HG02870 (cell line): ENCODE measurements at regions not wholly inside any gene's neighbourhood (a gene's known extent, or its start where the extent isn't known, plus 50 kb on each side); places are given as distances from the start of the nearest gene placed in this dataset.
"Not testable (repeated sequence)": the region's sequence is repeated elsewhere in the genome, so short reads cannot be mapped to it uniquely, and the experiment has no call there.

Source experiments
- ATAC-seq: cut with Tn5 transposase; IDR thresholded peaks from one replicate; pipeline ENCODE4 v1.9.1; 2021; ENCODE audit warnings: mild to moderate bottlenecking, moderate library complexity; ENCODE audit not compliant: unreplicated experiment

GRCh38 chr9:73969936-73970335 lies 527.2 kb upstream of the RORB start:
- no peak for ATAC-seq

- ATAC-seq = not testable (repeated sequence)
These were observed 520.7 kb upstream of the RORB start for GRCh38 chr9:73976424-73976823.

GRCh38 chr9:73979894-73980264 lies 517.3 kb upstream of the RORB start:
- ATAC-seq = no peak

- ATAC-seq = no peak
These were observed 516.4 kb upstream of the RORB start for GRCh38 chr9:73980754-73981153.

GRCh38 chr9:73981405-73981804 lies 515.7 kb upstream of the RORB start:
- no peak for ATAC-seq

GRCh38 chr9:73995836-73996235 lies 501.3 kb upstream of the RORB start:
- no peak for ATAC-seq

GRCh38 chr9:73996844-73997243 lies 500.3 kb upstream of the RORB start:
- no peak for ATAC-seq

- no peak for ATAC-seq
These were observed 495.8 kb upstream of the RORB start for GRCh38 chr9:74001382-74001781.

- no peak for ATAC-seq
These were observed 490.2 kb upstream of the RORB start for GRCh38 chr9:74006935-74007334.

- no peak for ATAC-seq
These were observed 489.3 kb upstream of the RORB start for GRCh38 chr9:74007833-74008232.

GRCh38 chr9:74016004-74016403 lies 481.1 kb upstream of the RORB start:
- no peak for ATAC-seq

GRCh38 chr9:74025402-74025925 lies 471.7 kb upstream of the RORB start:
- ATAC-seq = no peak

GRCh38 chr9:74032421-74032820 lies 464.7 kb upstream of the RORB start:
- ATAC-seq = no peak

GRCh38 chr9:74035786-74036185 lies 461.3 kb upstream of the RORB start:
- no peak for ATAC-seq

GRCh38 chr9:74036549-74037231 lies 460.4 kb upstream of the RORB start:
- no peak for ATAC-seq

GRCh38 chr9:74037274-74037673 lies 459.9 kb upstream of the RORB start:
- ATAC-seq = no peak

- ATAC-seq = no peak
These were observed 455.5 kb upstream of the RORB start for GRCh38 chr9:74041588-74041987.

- ATAC-seq = no peak
These were observed 452.3 kb upstream of the RORB start for GRCh38 chr9:74044844-74045243.

GRCh38 chr9:74056023-74056422 lies 441.1 kb upstream of the RORB start:
- no peak for ATAC-seq

- not testable (repeated sequence) for ATAC-seq
These were observed 440.1 kb upstream of the RORB start for GRCh38 chr9:74057051-74057450.

- ATAC-seq = no peak
These were observed 432.4 kb upstream of the RORB start for GRCh38 chr9:74064702-74065101.

- no peak for ATAC-seq
These were observed 431.0 kb upstream of the RORB start for GRCh38 chr9:74066128-74066527.

GRCh38 chr9:74066605-74067004 lies 430.5 kb upstream of the RORB start:
- ATAC-seq = no peak
